M059J (cell line): ENCODE measurements at regions not wholly inside any gene's neighbourhood (a gene's known extent, or its start where the extent isn't known, plus 50 kb on each side); places are given as distances from the start of the nearest gene placed in this dataset.
"Not testable (repeated sequence)": the region's sequence is repeated elsewhere in the genome, so short reads cannot be mapped to it uniquely, and the experiment has no call there.

Experiments used
- DNase-seq: peaks from one replicate; pipeline ENCODE4 v3.0.0-alpha.2; 2012; ENCODE audit warnings: low read depth

DNA sequence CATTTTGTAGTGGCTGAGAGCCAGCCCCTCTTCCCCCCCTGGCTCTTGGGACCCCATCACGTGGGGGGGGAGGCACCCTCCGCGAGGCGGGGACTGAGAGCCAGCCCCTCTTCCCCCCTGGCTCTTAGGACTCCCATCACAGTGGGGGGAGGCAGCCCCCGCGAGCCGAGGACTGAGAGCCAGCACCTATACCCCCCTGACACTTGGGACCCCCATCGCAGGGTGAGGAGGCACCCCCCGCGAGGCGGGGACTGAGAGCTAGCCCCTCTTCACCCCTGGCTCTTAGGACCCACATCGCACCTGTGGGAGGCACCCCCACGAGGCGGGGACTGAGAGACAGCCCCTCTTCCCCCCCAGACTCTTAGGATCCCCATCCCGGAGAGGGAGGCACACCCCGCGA lies 2426.5 kb upstream of the PCDH20 start:
- no peak for DNase-seq

DNA sequence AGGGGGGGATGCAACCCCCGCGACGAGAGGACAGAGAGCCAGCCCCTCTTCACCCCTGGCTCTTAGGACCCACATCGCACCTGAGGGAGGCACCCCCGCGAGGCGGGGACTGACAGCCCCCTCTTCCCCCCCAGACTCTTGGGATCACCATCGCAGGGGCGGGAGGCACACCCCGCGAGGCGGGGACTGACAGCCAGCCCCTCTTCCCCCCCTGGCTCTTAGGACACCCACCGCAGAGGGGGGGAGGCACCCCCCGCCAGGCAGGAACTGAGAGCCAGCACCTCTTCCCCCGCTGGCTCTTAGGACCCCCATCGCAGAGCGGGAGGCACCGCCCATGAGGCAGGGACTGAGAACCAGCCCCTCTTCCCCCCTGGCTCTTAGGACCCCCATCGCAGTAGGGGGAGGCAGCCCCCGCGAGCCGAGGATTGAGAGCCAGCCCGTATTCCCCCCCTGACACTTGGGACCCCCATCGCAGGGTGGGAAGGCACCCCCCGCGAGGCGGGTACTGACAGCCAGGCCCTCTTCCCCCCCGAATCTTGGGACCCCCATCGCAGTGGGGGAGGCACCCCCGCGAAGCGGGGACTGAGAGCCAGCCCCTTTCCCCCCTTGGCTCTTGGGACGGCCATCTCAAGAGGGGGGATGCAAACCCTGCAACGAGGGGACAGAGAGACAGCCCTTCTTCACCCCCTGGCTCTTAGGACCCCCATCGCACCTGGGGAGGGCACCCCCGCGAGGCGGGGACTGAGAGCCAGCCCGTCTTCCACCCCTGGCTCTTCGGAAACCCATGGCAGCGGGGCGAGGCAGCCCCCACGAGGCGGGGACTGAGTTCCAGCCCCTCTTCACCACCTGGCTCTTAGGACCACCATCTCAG lies 2425.1 kb upstream of the PCDH20 start:
- no peak for DNase-seq

DNA sequence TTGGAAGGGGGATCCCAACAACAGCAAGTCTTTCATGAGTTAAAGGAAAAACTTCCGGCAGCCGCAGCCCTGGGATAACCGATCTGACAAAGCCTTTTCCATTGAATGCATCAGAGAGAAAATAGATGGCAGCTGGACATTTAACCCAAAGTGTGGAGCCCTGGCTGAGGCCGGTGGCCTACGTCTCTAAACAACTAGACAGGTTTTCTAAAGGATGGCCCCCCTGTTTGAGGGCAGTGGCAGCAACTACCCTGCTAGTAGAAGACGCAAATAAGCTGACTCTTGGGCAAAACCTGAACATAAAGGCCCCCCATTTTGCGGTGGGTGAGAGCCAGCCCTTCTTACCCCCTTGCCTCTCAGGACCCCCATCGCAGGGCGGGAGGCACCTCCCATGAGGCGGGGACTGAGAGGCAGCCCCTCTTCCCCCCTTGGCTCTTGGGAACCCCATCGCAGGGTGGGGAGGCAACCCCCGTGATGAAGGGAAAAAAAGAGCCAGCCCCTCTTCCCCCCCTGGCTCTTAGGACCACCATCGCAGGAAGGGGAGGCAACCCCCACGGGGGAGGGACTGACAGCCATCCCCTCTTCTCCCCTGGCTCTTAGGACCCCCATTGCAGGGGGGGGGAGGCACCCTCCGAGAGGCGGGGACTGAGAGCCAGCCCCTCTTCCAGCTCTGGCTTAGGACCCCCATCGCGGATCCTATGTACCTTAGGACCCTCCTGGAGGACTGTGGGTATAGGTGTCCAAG lies 2422.9 kb upstream of the PCDH20 start:
- DNase-seq = no peak

DNA sequence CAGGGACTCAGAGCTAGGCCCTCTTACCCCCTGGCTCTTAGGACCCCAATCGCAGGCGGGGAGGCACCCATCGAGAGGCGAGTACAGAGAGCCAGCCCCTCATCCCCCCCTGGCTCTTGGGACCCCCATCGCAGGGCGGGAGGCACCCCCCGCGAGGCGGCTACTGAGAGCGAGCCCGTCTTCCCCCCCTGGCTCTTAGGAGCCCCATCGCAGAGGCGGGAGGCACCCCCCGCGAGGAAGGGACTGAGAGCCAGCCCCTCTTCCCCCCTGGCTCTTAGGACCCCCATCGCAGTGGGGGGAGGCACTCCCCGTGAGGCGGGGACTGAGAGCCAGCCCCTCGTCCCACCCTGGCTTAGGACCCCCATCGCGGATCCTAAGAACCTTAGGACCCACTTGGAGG lies 2422.1 kb upstream of the PCDH20 start:
- not testable (repeated sequence) for DNase-seq

DNA sequence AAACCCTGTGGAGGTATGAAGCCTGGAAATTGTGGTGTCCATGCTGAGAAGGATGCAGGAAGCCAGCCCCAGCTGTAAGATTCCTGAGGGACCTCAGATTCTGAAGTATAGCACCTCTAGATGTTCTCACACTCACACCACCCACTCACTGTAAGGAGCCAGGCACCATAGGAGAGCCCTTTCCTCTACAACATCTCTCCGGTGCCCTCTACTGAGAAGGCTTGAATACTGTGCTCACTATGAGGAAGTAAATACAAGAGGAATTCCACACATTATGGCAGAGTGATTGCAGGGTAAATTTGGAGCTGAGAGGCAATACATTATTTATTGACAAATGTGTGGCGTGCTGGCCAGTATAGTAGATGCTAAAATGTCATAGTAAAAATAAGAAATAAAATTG lies 2414.0 kb upstream of the PCDH20 start:
- not testable (repeated sequence) for DNase-seq

DNA sequence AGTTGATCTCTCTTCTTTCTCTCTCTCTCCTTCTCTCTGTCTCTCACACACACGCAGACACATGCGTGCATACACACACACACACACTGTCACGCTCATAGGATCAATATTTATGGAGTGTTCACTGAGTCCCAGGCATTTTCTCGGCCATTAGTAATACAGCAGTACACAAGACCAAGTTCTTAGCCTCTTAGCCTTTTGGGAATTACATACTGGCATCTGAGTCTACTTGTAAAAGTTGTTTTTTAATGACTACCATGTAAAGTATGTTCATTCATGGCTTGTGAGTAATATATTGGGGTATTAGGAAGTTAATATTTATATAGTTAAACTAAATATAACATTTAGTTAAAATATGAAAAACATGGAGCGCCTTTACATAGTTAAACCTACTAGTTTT lies 2406.1 kb upstream of the PCDH20 start:
- not testable (repeated sequence) for DNase-seq

DNA sequence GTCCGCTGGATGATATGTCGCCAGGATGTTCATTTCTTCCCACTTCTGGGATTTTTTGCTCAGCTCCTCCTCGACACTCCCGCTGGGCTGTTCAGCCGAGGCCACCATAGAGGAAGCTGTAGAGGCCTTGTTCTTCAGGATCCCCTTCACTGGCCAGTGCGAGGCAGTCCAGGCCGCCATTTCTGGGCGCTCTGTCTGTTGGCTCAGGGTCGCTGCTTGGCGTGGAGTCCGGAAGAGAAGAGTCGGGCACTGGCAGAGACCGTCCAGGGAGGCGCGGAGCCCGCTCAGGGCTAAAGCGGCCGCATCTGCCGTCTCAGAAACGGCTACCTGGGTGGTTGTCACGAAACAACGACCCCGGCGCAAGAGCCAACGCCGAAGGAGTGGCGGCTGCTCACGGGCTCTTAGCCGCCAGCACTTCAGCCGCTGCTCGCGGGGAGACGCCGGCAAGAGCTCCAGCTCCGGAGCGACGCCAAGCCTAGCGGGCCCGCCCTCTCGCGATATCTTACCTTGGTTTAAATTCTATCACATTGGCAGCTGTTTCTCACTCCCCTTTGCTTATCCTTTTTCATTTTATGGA lies 2395.9 kb upstream of the PCDH20 start:
- not testable (repeated sequence) for DNase-seq

DNA sequence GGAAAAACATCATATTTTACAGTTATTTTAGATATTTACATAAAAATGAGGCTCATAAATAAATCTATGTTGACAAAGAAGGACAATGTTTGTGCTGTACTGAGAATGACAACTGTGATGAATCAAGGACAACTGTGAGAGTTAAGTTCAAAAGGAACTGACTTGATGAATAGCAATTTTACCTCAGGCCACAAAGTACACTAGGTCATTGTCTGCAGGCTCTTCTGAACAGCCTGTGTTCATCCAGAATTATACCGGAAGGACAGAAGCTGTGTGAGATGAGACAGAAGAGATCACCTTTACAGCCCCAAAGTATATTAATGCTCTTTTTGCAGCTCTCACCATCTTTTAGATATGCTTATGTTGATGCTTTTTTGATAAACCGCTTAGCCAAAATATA lies 2375.5 kb upstream of the PCDH20 start:
- not testable (repeated sequence) for DNase-seq

DNA sequence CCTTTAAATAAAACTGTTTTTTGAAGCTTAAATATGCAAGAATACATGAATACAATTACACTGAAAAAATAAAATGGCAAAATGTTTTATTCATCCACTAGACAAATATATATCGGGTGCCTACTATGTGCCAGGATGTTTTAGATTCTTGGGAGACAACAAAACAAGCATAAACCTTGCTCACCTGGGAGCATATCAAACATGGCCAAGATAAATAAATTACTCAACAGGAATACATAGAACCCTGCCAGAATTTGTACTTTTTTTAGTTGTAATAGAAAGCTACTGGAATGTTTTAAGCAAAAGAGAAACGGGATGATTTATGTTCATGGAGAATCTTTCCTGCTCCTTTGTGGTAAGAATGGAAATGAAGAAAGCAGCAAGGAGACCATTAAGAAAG lies 2358.5 kb upstream of the PCDH20 start:
- DNase-seq = no peak

DNA sequence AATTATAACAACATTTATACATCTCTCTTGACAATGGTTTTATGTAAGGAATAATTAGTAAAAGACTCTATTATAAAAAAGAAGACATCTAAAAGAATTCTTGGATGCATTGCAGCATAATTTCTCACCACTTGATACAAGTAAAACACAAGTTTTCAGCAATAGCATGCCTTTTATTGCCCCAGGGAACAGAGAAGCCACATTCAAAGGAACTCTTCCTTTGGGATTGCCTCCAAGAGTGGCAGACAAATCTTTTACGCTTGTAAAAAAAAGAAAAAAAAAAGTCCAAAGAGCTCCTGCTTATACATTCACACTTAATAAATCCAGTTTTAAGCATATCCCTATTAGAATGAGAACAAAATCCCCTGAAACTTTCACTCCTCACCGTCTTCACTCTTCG lies 2357.8 kb upstream of the PCDH20 start:
- DNase-seq = peak; percentile 6

DNA sequence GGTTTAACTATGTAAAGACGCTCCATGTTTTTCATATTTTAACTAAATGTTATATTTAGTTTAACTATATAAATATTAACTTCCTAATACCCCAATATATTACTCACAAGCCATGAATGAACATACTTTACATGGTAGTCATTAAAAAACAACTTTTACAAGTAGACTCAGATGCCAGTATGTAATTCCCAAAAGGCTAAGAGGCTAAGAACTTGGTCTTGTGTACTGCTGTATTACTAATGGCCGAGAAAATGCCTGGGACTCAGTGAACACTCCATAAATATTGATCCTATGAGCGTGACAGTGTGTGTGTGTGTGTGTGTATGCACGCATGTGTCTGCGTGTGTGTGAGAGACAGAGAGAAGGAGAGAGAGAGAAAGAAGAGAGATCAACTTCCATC lies 2342.0 kb upstream of the PCDH20 start:
- not testable (repeated sequence) for DNase-seq

DNA sequence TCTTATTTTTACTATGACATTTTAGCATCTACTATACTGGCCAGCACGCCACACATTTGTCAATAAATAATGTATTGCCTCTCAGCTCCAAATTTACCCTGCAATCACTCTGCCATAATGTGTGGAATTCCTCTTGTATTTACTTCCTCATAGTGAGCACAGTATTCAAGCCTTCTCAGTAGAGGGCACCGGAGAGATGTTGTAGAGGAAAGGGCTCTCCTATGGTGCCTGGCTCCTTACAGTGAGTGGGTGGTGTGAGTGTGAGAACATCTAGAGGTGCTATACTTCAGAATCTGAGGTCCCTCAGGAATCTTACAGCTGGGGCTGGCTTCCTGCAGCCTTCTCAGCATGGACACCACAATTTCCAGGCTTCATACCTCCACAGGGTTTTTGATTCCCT lies 2334.2 kb upstream of the PCDH20 start:
- not testable (repeated sequence) for DNase-seq

DNA sequence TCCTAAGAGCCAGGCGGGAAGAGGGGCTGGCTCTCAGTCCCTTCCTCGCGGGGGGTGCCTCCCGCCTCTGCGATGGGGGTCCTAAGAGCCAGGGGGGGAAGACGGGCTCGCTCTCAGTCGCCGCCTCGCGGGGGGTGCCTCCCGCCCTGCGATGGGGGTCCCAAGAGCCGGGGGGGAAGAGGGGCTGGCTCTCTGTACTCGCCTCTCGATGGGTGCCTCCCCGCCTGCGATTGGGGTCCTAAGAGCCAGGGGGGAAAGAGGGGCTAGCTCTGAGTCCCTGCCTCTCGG lies 2326.1 kb upstream of the PCDH20 start:
- not testable (repeated sequence) for DNase-seq

DNA sequence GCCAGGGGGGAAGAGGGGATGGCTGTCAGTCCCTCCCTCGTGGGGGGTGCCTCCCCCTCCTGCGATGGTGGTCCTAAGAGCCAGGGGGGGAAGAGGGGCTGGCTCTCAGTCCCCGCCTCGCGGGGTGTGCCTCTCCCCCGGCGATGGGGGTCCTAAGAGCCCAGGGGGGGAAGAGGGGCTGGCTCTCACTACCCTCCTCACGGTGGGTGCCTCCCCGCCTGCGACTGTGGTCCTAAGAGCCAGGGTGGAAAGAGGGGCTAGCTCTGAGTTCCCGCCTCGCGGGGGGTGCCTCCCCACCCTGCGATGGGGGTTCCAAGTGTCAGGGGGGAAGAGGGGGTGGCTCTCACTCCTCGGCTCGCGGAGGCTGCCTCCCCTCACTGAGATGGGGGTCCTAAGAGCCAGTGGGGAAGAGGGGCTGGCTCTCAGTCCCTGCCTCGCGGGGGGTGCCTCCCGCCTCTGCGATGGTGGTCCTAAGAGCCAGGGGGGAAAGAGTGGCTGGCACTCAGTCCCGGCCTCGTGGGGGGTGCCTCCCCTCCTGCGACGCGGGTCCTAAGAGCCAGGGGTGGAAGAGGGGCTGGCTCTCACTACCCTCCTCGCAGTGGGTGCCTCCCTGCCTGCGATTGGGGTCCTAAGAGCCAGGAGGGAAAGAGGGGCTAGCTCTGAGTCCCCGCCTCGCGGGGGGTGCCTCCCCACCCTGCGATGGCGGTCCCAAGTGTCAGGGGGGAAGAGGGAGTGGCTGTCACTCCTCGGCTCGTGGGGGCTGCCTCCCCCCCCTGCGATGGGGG lies 2325.6 kb upstream of the PCDH20 start:
- no peak for DNase-seq

DNA sequence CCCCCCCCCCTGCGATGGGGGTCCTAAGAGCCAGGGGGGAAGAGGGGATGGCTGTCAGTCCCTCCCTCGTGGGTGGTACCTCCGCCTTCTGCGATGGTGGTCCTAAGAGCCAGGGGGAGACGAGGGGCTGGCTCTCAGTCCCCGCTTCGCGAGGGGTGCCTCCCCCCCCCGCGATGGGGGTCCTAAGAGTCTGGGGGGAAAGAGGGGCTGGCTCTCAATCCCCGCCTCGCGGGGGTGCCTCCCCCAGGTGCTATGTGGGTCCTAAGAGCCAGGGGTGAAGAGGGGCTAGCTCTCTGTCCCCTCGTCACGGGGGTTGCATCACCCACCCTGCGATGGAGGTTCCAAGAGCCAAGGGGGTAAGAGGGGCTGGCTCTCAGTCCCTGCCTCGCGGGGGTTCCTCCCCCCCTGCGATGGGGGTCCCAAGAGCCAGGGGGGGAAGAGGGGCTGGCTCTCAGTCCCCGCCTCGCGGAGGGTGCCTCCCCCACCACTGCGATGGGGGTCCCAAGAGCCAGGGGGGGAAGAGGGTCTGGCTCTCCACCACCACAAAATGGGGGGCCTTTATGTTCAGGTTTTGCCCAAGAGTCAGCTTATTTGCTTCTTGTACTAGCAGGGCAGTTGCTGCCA lies 2323.6 kb upstream of the PCDH20 start:
- DNase-seq = not testable (repeated sequence)

DNA sequence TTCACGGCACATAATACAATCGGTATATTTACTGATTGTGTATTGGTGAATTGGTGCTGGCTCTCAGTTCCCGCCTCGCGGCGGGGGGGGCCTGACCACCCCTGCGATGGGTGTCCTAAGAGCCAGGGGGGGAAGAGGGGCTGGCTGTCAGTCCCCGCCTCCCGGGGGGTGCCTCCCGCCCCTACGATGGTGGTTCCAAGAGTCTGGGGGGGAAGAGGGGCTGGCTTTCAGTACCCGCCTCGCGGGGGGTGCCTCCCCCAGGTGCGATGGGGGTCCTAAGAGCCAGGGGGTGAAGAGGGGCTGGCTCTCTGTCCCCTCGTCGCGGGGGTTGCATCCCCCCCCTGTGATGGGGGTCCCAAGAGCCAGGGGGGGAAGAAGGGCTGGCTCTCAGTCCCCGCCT lies 2321.8 kb upstream of the PCDH20 start:
- DNase-seq = no peak

DNA sequence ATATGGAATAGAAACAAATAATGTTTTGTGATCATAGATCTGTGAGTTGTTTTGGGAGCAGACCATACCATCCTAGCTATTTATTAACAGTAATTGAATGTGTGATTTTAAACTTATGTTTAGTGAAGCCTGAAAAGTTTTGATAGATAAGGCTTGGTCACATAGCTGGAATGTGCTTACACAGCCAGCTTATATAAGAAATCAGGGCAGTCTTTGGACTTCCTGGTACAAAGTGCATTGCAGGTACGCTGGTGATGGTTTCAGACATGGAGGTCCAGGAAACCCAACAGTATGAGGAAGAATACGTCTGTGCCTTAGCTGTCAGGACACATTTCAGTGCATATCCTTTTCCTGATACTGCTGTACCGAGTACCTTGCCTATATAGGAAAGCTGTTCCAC lies 2316.2 kb upstream of the PCDH20 start:
- no peak for DNase-seq

DNA sequence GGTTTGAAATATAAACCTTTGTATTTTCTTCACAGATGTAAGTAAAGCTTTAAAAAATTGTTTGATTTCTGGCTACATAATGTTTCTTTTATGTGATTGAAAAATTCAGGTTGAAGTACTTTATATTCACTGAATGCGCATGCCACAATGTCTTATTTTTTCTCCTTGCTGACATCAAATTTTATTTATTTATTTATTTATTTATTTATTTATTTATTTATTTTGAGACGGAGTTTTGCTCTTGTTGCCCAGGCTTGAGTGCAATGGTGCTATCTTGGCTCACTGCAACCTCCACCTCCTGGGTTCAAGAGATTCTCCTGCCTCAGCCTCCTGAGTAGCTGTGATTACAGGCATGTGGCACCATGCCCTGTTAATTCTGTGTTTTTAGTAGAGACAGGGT lies 2296.5 kb upstream of the PCDH20 start:
- DNase-seq = not testable (repeated sequence)

DNA sequence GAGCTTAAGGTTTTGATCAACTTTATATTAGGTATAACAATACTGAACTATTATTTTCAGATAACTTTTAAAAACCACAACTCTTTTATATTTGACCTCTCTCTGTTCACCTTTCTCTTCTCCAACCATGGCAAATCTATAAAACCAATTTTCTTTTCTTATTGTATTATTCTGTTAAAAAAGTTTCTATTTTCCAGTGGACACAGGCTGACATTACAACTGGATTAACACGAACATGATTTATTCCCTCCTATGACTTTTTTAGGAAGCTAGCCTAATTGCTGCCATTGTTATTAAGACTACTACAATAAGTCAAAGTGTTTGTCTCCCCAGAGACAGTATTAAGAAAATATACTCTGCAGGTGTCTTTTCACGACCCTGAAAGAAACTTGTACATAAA lies 2291.1 kb upstream of the PCDH20 start:
- no peak for DNase-seq

DNA sequence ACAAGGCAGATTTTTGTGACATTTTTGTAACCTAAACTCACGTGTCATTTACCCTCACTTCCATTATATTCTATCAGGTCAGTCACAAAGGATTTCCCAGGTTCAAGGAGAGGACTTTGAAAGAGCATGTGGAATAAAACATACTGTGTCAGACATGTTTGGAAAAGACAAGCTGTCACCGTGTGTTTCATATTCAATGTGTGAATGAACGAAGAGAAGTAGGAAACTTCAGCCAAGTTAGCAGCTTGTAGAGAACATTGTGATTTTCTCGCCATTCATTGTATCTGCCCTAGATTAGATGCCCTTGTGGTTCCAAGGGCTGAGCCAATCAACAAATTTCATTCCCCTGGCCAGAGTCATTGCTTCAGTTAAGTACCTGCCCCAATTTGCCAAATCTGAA lies 2288.9 kb upstream of the PCDH20 start:
- no peak for DNase-seq

DNA sequence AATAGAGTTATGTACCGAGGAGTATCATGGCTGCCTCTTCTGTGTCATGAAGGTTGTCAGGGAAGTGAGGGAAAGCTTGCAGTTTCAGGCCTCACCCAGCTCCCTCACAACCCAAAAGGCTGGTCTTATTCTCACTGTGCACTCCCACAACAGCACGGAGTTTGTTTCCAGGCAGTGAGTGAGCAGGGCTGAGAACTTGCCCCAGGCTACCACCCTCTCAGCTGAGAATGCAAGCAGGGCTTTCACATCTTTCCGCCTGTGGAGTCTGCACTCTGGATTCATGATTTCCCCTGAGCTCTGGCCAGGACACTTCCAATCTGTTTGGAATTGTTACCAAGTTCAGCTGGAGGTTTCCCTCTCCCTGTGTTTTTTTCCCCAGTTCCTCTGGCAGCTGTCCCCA lies 2284.7 kb upstream of the PCDH20 start:
- peak; percentile 21 for DNase-seq

DNA sequence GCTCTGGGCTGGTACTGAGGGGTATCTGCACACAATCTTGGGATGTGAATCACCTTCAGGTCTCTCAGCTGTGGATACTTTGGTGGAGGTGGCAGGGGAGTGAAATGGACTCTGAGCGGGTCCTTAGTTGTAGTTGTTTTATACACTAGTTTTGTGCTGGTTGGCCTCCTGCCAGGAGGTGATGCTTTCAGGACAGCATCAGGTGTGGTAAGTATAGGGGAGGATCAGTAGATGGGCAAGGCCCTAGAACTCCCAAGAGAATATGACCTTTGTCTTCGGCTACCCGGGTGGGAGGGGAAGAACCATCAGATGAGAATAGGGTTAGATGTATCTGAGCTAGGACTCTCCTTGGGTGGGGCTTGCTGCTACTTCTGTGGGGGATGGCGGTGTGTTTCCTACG lies 2284.3 kb upstream of the PCDH20 start:
- no peak for DNase-seq
